GM23248 (cell line): ENCODE measurements at regions not wholly inside any gene's neighbourhood (a gene's known extent, or its start where the extent isn't known, plus 50 kb on each side); places are given as distances from the start of the nearest gene placed in this dataset.

ENCODE experiments used
- DNase-seq: peaks from one replicate; pipeline ENCODE4 v3.0.0-alpha.2; 2015
- H2AFZ ChIP-seq: fragments of 200-600 bp; sonication (generic); 2 replicates; pipeline ENCODE4 v1.6.1; 2016; ENCODE audit warnings: antibody characterized with exemption
- H3F3A ChIP-seq: fragments of 200-600 bp; sonication (generic); 2 replicates; pipeline ENCODE4 v1.6.1; 2016; ENCODE audit warnings: mild to moderate bottlenecking, antibody characterized with exemption, mixed run types; ENCODE audit not compliant: insufficient read depth
- H3K27ac ChIP-seq: fragments of 200-600 bp; sonication (generic); 2 replicates; pipeline ENCODE4 v1.5.1; 2016; ENCODE audit warnings: mild to moderate bottlenecking
- H3K27me3 ChIP-seq: fragments of 200-600 bp; sonication (generic); replicated peaks from 2 replicates; pipeline ENCODE4 v1.6.1; 2016; ENCODE audit warnings: mild to moderate bottlenecking; ENCODE audit not compliant: insufficient read depth
- H3K36me3 ChIP-seq: fragments of 200-600 bp; sonication (generic); 2 replicates; pipeline ENCODE4 v1.6.1; 2016; ENCODE audit warnings: low read depth, mild to moderate bottlenecking
- H3K4me1 ChIP-seq: fragments of 200-600 bp; sonication (generic); 2 replicates; pipeline ENCODE4 v1.6.1; 2016; ENCODE audit warnings: mild to moderate bottlenecking; ENCODE audit not compliant: insufficient read depth
- H3K4me2 ChIP-seq: fragments of 200-600 bp; sonication (generic); one replicate; pipeline ENCODE4 v1.6.1; 2016; ENCODE audit warnings: mild to moderate bottlenecking; ENCODE audit not compliant: unreplicated experiment
- H3K4me3 ChIP-seq: fragments of 200-600 bp; sonication (generic); 2 replicates; pipeline ENCODE4 v1.5.1; 2016; ENCODE audit warnings: mild to moderate bottlenecking
- H3K79me2 ChIP-seq: fragments of 200-600 bp; sonication (generic); 2 replicates; pipeline ENCODE4 v1.6.1; 2016; ENCODE audit warnings: mild to moderate bottlenecking; ENCODE audit not compliant: insufficient read depth
- H3K9ac ChIP-seq: fragments of 200-600 bp; sonication (generic); 2 replicates; pipeline ENCODE4 v1.6.1; 2016; ENCODE audit warnings: mild to moderate bottlenecking
- H3K9me2 ChIP-seq: fragments of 200-600 bp; sonication (generic); 2 replicates; pipeline ENCODE4 v1.6.1; 2016; ENCODE audit warnings: mixed run types, mild to moderate bottlenecking, moderate library complexity; ENCODE audit not compliant: insufficient read depth
- H3K9me3 ChIP-seq: fragments of 200-600 bp; sonication (generic); one replicate; pipeline ENCODE4 v1.6.1; 2017; ENCODE audit warnings: low read depth
- H4K20me1 ChIP-seq: fragments of 200-600 bp; sonication (generic); 2 replicates; pipeline ENCODE4 v1.6.0; 2016; ENCODE audit not compliant: insufficient read depth
- EZH2 ChIP-seq: fragments of 200-600 bp; sonication (generic); IDR thresholded peaks from 2 replicates; pipeline ENCODE4 v1.6.1; 2018; ENCODE audit warnings: antibody characterized with exemption, mild to moderate bottlenecking; ENCODE audit not compliant: insufficient read depth, poor library complexity, severe bottlenecking
- EZH2phosphoT487 ChIP-seq: fragments of 200-600 bp; sonication (generic); IDR thresholded peaks from 2 replicates; pipeline ENCODE4 v1.6.1; 2018; ENCODE audit warnings: antibody characterized with exemption, moderate library complexity, mild to moderate bottlenecking, low read depth; ENCODE audit not compliant: insufficient read depth
- WGBS, 2 experiments: methylation state at CpG; one replicate each; pipeline ENCODE4 v1.1.6; 2015 to 2017; ENCODE audit warnings: low lambda C conversion rate in 2 of 2, low coverage in 1 of 2; ENCODE audit errors: missing lambda C conversion rate in 2 of 2; 5-methylcytosine and 5-hydroxymethylcytosine counted together
- in situ Hi-C: fragments of 300-500 bp; cut with MboI; formaldehyde crosslinking; loops from 2 replicates; pipeline ENCODE4 v1.15.0; 2020

DNA sequence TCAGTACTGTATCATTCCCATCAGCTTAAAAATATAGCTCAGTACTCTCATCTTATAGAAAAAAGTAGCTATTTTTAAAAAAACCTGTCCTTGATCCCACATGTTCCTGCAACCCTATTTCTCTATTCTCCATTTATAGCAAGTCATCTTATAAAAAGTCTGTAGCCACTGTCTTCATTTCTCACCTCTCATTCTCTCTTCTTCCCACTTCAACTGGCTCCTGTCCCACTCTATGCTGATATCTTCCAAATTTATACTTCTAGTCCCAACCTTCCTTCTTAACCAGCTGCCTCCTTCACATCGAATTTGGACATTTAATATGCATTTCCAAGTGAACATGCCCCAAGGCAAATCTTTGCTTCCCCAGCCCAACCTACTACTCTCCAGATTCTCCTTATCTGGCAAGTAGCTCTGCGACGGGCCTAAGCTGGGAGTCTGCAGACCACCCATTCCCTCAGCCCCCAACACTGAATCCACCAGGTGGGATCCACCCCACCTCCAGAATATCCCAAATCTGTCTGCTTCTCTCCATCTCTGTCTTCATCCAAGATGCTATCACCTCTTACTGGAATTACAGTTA, 52.0 kb upstream of the TANC2 start:
- H3K4me1 ChIP-seq, result no peaks in the 10 kb centered on the region
- no peak for DNase-seq
- WGBS, 2 experiments, result 83 to 85% methylated on average over 3 of the region's 3 CpGs
- H3K9ac ChIP-seq, result no peak overlapping the region
- in situ Hi-C loops, result loop anchor here (5.0 kb wide), 1 partner anchor 52 kb away; no protein-coding TSS in a partner anchor
- no peaks in the 10 kb centered on the region for H3K9me3 ChIP-seq
- no peaks in the 10 kb centered on the region for H3K9me2 ChIP-seq
- no peak overlapping the region for H3K27ac ChIP-seq
- no peaks in the 10 kb centered on the region for H3K27me3 ChIP-seq
- H2AFZ ChIP-seq, result no peak overlapping the region
- H3K4me2 ChIP-seq, result no peak overlapping the region
- H3K4me3 ChIP-seq, result no peak overlapping the region
- H3K79me2 ChIP-seq, result no peaks in the 10 kb centered on the region
- TF ChIP-seq EZH2phosphoT487 (no peak), EZH2 (no peak)
- H3K36me3 ChIP-seq, result no peaks in the 10 kb centered on the region
- no peaks in the 10 kb centered on the region for H4K20me1 ChIP-seq
- no peaks in the 10 kb centered on the region for H3F3A ChIP-seq

DNA sequence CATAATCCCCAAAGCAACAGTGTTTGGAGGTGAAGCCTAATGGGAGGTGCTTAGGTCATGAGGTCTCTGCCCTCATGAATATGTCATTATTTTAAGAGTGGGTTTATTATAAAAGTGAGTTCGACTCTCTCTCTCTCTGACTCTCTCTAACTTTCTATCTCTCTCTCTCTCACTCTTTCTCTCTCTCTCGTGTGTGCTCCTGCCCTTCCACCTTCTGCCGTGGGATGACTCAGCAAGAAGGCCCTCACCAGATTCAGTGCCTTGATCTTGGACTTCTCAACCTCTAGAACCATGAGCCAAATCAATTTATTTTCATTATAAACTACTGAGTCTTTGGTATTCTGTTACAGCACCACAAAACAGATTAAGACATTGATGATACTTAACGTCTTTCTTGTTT, 53.7 kb upstream of the TANC2 start:
- in situ Hi-C loops, result loop anchor here (5.0 kb wide), 1 partner anchor 50 kb away; no protein-coding TSS in a partner anchor
- DNase-seq, result no peak
- H3K27ac ChIP-seq, result no peak overlapping the region
- no peaks in the 10 kb centered on the region for H3F3A ChIP-seq
- H3K4me1 ChIP-seq, result no peaks in the 10 kb centered on the region
- no peaks in the 10 kb centered on the region for H3K9me3 ChIP-seq
- TF ChIP-seq EZH2phosphoT487 (no peak), EZH2 (no peak)
- H4K20me1 ChIP-seq, result no peaks in the 10 kb centered on the region
- no peak overlapping the region for H3K9ac ChIP-seq
- no peaks in the 10 kb centered on the region for H3K36me3 ChIP-seq
- whole genome bisulfite sequencing, 2 experiments, result 85 to 89% methylated on average over 4 of the region's 4 CpGs
- no peaks in the 10 kb centered on the region for H3K27me3 ChIP-seq
- no peak overlapping the region for H2AFZ ChIP-seq
- H3K9me2 ChIP-seq, result no peaks in the 10 kb centered on the region
- no peaks in the 10 kb centered on the region for H3K79me2 ChIP-seq
- no peak overlapping the region for H3K4me2 ChIP-seq
- H3K4me3 ChIP-seq, result no peak overlapping the region

DNA sequence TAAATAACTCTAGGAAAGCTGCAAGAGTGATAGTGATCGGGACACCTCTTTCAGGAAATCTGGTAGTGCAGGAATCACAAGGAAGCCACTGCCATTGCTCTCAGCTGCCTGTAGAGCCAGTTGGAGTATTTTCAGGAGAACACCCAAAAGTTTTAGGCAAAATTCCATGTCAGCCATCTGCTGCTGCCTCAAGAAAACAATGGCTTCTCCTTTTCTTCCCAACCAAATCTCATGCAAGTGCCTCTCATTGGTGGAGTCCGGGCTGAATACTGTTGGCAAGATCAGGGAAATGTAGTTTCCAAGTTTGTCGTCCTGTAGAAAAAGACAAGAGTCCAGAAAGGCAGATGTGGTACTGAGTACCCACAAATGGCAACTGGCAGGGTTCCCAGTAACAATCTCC, 54.9 kb upstream of the TANC2 start:
- DNase-seq, result no peak
- in situ Hi-C loops, result loop anchor here (5.0 kb wide), 1 partner anchor 49 kb away; no protein-coding TSS in a partner anchor
- no peak overlapping the region for H3K4me3 ChIP-seq
- TF ChIP-seq EZH2, result no peak
- TF ChIP-seq EZH2phosphoT487, result no peak
- no peaks in the 10 kb centered on the region for H3K9me2 ChIP-seq
- no peak overlapping the region for H2AFZ ChIP-seq
- WGBS, 2 experiments, result 11 to 17% methylated on average over 3 of the region's 3 CpGs
- no peaks in the 10 kb centered on the region for H3K4me1 ChIP-seq
- no peaks in the 10 kb centered on the region for H3F3A ChIP-seq
- H3K36me3 ChIP-seq, result no peaks in the 10 kb centered on the region
- no peaks in the 10 kb centered on the region for H3K9me3 ChIP-seq
- no peaks in the 10 kb centered on the region for H4K20me1 ChIP-seq
- no peak overlapping the region for H3K27ac ChIP-seq
- H3K9ac ChIP-seq, result no peak overlapping the region
- no peak overlapping the region for H3K4me2 ChIP-seq
- no peaks in the 10 kb centered on the region for H3K79me2 ChIP-seq
- H3K27me3 ChIP-seq, result no peaks in the 10 kb centered on the region

DNA sequence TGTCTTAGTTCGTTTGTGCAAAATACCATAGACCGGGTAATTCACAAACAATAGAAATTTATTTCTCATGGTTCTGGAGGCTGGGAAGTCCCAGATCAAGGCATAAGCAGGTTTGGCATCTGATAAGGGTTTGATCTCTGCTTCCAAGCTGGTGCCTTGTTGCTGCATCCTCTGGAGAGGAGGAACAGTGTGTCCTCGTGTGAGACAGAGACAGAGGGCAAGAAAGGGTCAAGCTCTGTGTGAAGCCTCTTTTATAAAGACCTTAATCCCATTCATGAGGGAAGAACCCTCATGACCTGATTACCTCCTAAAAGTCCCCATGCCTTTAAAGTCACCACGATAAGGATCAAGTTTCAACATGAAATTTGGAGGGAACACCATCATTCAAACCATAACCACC, 55.8 kb upstream of the TANC2 start:
- no peak for DNase-seq
- no peak overlapping the region for H3K4me2 ChIP-seq
- no peaks in the 10 kb centered on the region for H3K9me3 ChIP-seq
- H3K4me1 ChIP-seq, result no peaks in the 10 kb centered on the region
- H3K9me2 ChIP-seq, result no peaks in the 10 kb centered on the region
- H3K27ac ChIP-seq, result no peak overlapping the region
- H3K79me2 ChIP-seq, result no peaks in the 10 kb centered on the region
- no peaks in the 10 kb centered on the region for H3F3A ChIP-seq
- no peaks in the 10 kb centered on the region for H3K27me3 ChIP-seq
- no peak overlapping the region for H2AFZ ChIP-seq
- 50% methylated on average over 4 of the region's 4 CpGs for WGBS, 2 experiments
- no peak overlapping the region for H3K9ac ChIP-seq
- H3K4me3 ChIP-seq, result no peak overlapping the region
- in situ Hi-C loops, result loop anchor here (5.0 kb wide), 1 partner anchor 48 kb away; no protein-coding TSS in a partner anchor
- H4K20me1 ChIP-seq, result no peaks in the 10 kb centered on the region
- TF ChIP-seq EZH2phosphoT487, result no peak
- TF ChIP-seq EZH2, result no peak
- no peaks in the 10 kb centered on the region for H3K36me3 ChIP-seq

DNA sequence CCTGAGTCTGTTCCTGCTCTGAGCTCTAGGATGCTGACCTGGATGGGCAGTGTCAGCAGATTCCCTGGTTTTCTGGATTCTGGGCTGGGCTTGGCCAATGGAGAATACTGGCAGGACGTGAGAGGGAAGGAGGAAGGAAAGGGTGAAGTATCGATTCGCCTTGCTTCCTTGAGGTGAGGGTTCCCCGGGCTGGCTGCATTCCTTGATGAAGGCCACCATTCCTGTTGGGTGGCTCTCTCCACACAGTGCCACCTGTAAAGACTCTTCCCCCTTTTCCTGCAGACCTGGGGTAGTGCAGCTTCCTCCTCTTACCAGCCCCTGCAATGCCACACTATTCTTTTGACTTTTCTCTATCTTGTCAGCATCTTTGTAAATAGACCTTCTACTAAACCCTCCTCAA, 58.1 kb upstream of the TANC2 start:
- no peak overlapping the region for H3K4me2 ChIP-seq
- H3F3A ChIP-seq, result no peaks in the 10 kb centered on the region
- H3K27me3 ChIP-seq, result no peaks in the 10 kb centered on the region
- no peaks in the 10 kb centered on the region for H3K36me3 ChIP-seq
- H3K4me3 ChIP-seq, result no peak overlapping the region
- no peaks in the 10 kb centered on the region for H3K9me2 ChIP-seq
- WGBS, 2 experiments, result 87 to 93% methylated on average over 4 of the region's 4 CpGs
- H3K9me3 ChIP-seq, result no peaks in the 10 kb centered on the region
- no peak for DNase-seq
- no peaks in the 10 kb centered on the region for H4K20me1 ChIP-seq
- no peak for TF ChIP-seq EZH2phosphoT487
- no peak for TF ChIP-seq EZH2
- H3K27ac ChIP-seq, result no peak overlapping the region
- no peaks in the 10 kb centered on the region for H3K79me2 ChIP-seq
- H3K4me1 ChIP-seq, result no peaks in the 10 kb centered on the region
- in situ Hi-C loops, result no loop called here
- H3K9ac ChIP-seq, result no peak overlapping the region
- H2AFZ ChIP-seq, result no peak overlapping the region
